HG03442 (cell line): ENCODE measurements at regions not wholly inside any gene's neighbourhood (a gene's known extent, or its start where the extent isn't known, plus 50 kb on each side); places are given as distances from the start of the nearest gene placed in this dataset.

Experiments
- ATAC-seq: cut with Tn5 transposase; IDR thresholded peaks from one replicate; pipeline ENCODE4 v1.9.1; 2021; ENCODE audit warnings: mild to moderate bottlenecking, moderate library complexity; ENCODE audit not compliant: unreplicated experiment

- ATAC-seq, result no peak
These were observed 371.6 kb upstream of the RUNX1 start for GRCh38 chr21:35420656-35421055.

- ATAC-seq, result no peak
These were observed 368.7 kb upstream of the RUNX1 start for GRCh38 chr21:35417762-35418161.

- ATAC-seq, result no peak
These were observed 367.9 kb upstream of the RUNX1 start for GRCh38 chr21:35416866-35417489.

- no peak for ATAC-seq
These were observed 365.5 kb upstream of the RUNX1 start for GRCh38 chr21:35414507-35415139.

- ATAC-seq, result no peak
These were observed 365.0 kb upstream of the RUNX1 start for GRCh38 chr21:35414056-35414455.

GRCh38 chr21:35412231-35412630 is 363.1 kb upstream of the RUNX1 start:
- no peak for ATAC-seq

GRCh38 chr21:35411434-35411833 is 362.3 kb upstream of the RUNX1 start:
- no peak for ATAC-seq

- no peak for ATAC-seq
These were observed 361.6 kb upstream of the RUNX1 start for GRCh38 chr21:35410656-35411055.

GRCh38 chr21:35410123-35410522 is 361.0 kb upstream of the RUNX1 start:
- ATAC-seq, result no peak

- ATAC-seq, result no peak
These were observed 359.3 kb upstream of the RUNX1 start for GRCh38 chr21:35408401-35408800.

- no peak for ATAC-seq
These were observed 357.5 kb upstream of the RUNX1 start for GRCh38 chr21:35406635-35407034.

GRCh38 chr21:35405981-35406380 is 356.9 kb upstream of the RUNX1 start:
- ATAC-seq, result no peak

- ATAC-seq, result no peak
These were observed 355.1 kb upstream of the RUNX1 start for GRCh38 chr21:35404247-35404646.

GRCh38 chr21:35402061-35402460 is 353.0 kb upstream of the RUNX1 start:
- no peak for ATAC-seq

GRCh38 chr21:35401476-35401875 is 352.4 kb upstream of the RUNX1 start:
- no peak for ATAC-seq

GRCh38 chr21:35400233-35400939 is 351.3 kb upstream of the RUNX1 start:
- no peak for ATAC-seq

GRCh38 chr21:35399706-35400105 is 350.6 kb upstream of the RUNX1 start:
- no peak for ATAC-seq

GRCh38 chr21:35399002-35399530 is 350.0 kb upstream of the RUNX1 start:
- ATAC-seq, result no peak

GRCh38 chr21:35398346-35398982 is 349.4 kb upstream of the RUNX1 start:
- no peak for ATAC-seq

- no peak for ATAC-seq
These were observed 348.7 kb upstream of the RUNX1 start for GRCh38 chr21:35397781-35398180.

GRCh38 chr21:35396655-35397054 is 347.6 kb upstream of the RUNX1 start:
- ATAC-seq, result no peak

GRCh38 chr21:35395728-35396127 is 346.6 kb upstream of the RUNX1 start:
- ATAC-seq, result no peak
